ENCODE measurements at regions not wholly inside any gene's neighbourhood (a gene's known extent, or its start where the extent isn't known, plus 50 kb on each side); places are given as distances from the start of the nearest gene placed in this dataset.
A peak's percentile ranks its signal among the peaks of the same experiment; 100 is the strongest.

GRCh38 chr6:18990059-18990978, 603.2 kb downstream of the RNF144B start:
- in situ Hi-C loops (cut with MboI; ENCODE audit: low pct_unique_long_range_greater_than_20kb, low sequenced_read_pairs): no loop called here
- DNase-seq: peak; percentile 68

GRCh38 chr6:18997375-18997826, 610.3 kb downstream of the RNF144B start:
- DNase-seq: peak; percentile 34
- in situ Hi-C loops (cut with MboI; ENCODE audit: low pct_unique_long_range_greater_than_20kb, low sequenced_read_pairs): no loop called here

- in situ Hi-C loops (cut with MboI; ENCODE audit: low pct_unique_long_range_greater_than_20kb, low sequenced_read_pairs): no loop called here
- DNase-seq: no peak
Measured at GRCh38 chr6:19002976-19003560, 615.9 kb downstream of the RNF144B start.

GRCh38 chr6:19004176-19004575, 617.0 kb downstream of the RNF144B start:
- in situ Hi-C loops (cut with MboI; ENCODE audit: low pct_unique_long_range_greater_than_20kb, low sequenced_read_pairs): no loop called here
- no peak for DNase-seq

GRCh38 chr6:19009769-19010168, 622.6 kb downstream of the RNF144B start:
- no peak for DNase-seq
- in situ Hi-C loops (cut with MboI; ENCODE audit: low pct_unique_long_range_greater_than_20kb, low sequenced_read_pairs): no loop called here

- in situ Hi-C loops (cut with MboI; ENCODE audit: low pct_unique_long_range_greater_than_20kb, low sequenced_read_pairs): no loop called here
- DNase-seq: no peak
Measured at GRCh38 chr6:19013026-19013705, 626.0 kb downstream of the RNF144B start.

GRCh38 chr6:19024737-19025136, 637.6 kb downstream of the RNF144B start:
- peak; percentile 27 for DNase-seq
- in situ Hi-C loops (cut with MboI; ENCODE audit: low pct_unique_long_range_greater_than_20kb, low sequenced_read_pairs): no loop called here

GRCh38 chr6:19028201-19028600, 641.1 kb downstream of the RNF144B start:
- no peak for DNase-seq
- in situ Hi-C loops (cut with MboI; ENCODE audit: low pct_unique_long_range_greater_than_20kb, low sequenced_read_pairs): no loop called here

GRCh38 chr6:19032591-19033295, 645.6 kb downstream of the RNF144B start:
- no peak for DNase-seq
- in situ Hi-C loops (cut with MboI; ENCODE audit: low pct_unique_long_range_greater_than_20kb, low sequenced_read_pairs): no loop called here

- no peak for DNase-seq
- in situ Hi-C loops (cut with MboI; ENCODE audit: low pct_unique_long_range_greater_than_20kb, low sequenced_read_pairs): no loop called here
Measured at GRCh38 chr6:19033683-19034082, 646.5 kb downstream of the RNF144B start.

GRCh38 chr6:19034986-19035385, 647.8 kb downstream of the RNF144B start:
- in situ Hi-C loops (cut with MboI; ENCODE audit: low pct_unique_long_range_greater_than_20kb, low sequenced_read_pairs): no loop called here
- no peak for DNase-seq

- no peak for DNase-seq
- in situ Hi-C loops (cut with MboI; ENCODE audit: low pct_unique_long_range_greater_than_20kb, low sequenced_read_pairs): no loop called here
Measured at GRCh38 chr6:19035461-19036195, 648.5 kb downstream of the RNF144B start.

- no peak for DNase-seq
- in situ Hi-C loops (cut with MboI; ENCODE audit: low pct_unique_long_range_greater_than_20kb, low sequenced_read_pairs): no loop called here
Measured at GRCh38 chr6:19036196-19036555, 649.0 kb downstream of the RNF144B start.

- in situ Hi-C loops (cut with MboI; ENCODE audit: low pct_unique_long_range_greater_than_20kb, low sequenced_read_pairs): no loop called here
- DNase-seq: no peak
Measured at GRCh38 chr6:19037607-19038006, 650.5 kb downstream of the RNF144B start.

GRCh38 chr6:19039287-19039686, 652.1 kb downstream of the RNF144B start:
- in situ Hi-C loops (cut with MboI; ENCODE audit: low pct_unique_long_range_greater_than_20kb, low sequenced_read_pairs): no loop called here
- DNase-seq: no peak

- in situ Hi-C loops (cut with MboI; ENCODE audit: low pct_unique_long_range_greater_than_20kb, low sequenced_read_pairs): no loop called here
- no peak for DNase-seq
Measured at GRCh38 chr6:19041906-19042305, 654.8 kb downstream of the RNF144B start.

- in situ Hi-C loops (cut with MboI; ENCODE audit: low pct_unique_long_range_greater_than_20kb, low sequenced_read_pairs): no loop called here
- no peak for DNase-seq
Measured at GRCh38 chr6:19042420-19042819, 655.3 kb downstream of the RNF144B start.

- in situ Hi-C loops (cut with MboI; ENCODE audit: low pct_unique_long_range_greater_than_20kb, low sequenced_read_pairs): no loop called here
- DNase-seq: no peak
Measured at GRCh38 chr6:19050765-19051164, 663.6 kb downstream of the RNF144B start.

GRCh38 chr6:19052219-19052618, 665.1 kb downstream of the RNF144B start:
- in situ Hi-C loops (cut with MboI; ENCODE audit: low pct_unique_long_range_greater_than_20kb, low sequenced_read_pairs): no loop called here
- DNase-seq: no peak

Measured in KBM-7 (cell line).